Right atrium auricular region (tissue), 2 donors: ENCODE measurements at regions not wholly inside any gene's neighbourhood (a gene's known extent, or its start where the extent isn't known, plus 50 kb on each side); places are given as distances from the start of the nearest gene placed in this dataset.

Source experiments
- DNase-seq: peaks from one replicate; pipeline ENCODE4 v3.0.0-alpha.2; 2019; ENCODE audit warnings: low spot score
- H3K27ac ChIP-seq, 2 donors: fragments of 200-600 bp; sonication (generic); 1 replicate in 1 of 2; 2 replicates in 1 of 2; pipeline ENCODE4 v1.5.1; 2016 to 2019
- H3K27me3 ChIP-seq, 2 donors: fragments of 200-600 bp; sonication (generic); one replicate each; pipeline versions ENCODE4 v1.5.1 to v1.6.0; 2017 to 2019
- H3K36me3 ChIP-seq: fragments of 200-600 bp; sonication (generic); one replicate; pipeline ENCODE4 v1.5.1; 2016
- H3K4me1 ChIP-seq, 2 donors: fragments of 200-600 bp; sonication (generic); one replicate each; pipeline versions ENCODE4 v1.5.1 to v1.6.0; 2017 to 2019
- H3K4me3 ChIP-seq, 2 donors: fragments of 200-600 bp; sonication (generic); 1 replicate in 1 of 2; 2 replicates in 1 of 2; pipeline ENCODE4 v1.5.1; 2017 to 2019; ENCODE audit warnings: mild to moderate bottlenecking in 1 of 2, moderate library complexity in 1 of 2
- H3K9me3 ChIP-seq, 2 donors: fragments of 200-600 bp; sonication (generic); one replicate each; pipeline ENCODE4 v1.5.1; 2019
- CTCF ChIP-seq, 2 donors: fragments of 200-600 bp; sonication (generic); IDR thresholded peaks; one replicate each; pipeline ENCODE4 v1.5.1; 2019; ENCODE audit warnings: antibody characterized with exemption in 2 of 2

GRCh38 chr1:239784896-239785295 lies 306.8 kb upstream of the FMN2 start:
- H3K4me3 ChIP-seq = no peak overlapping the region
- no peaks in the 10 kb centered on the region for H3K9me3 ChIP-seq
- no peaks in the 10 kb centered on the region for H3K27me3 ChIP-seq
- no peak overlapping the region for H3K27ac ChIP-seq
- DNase-seq = no peak
- no peaks in the 10 kb centered on the region for H3K36me3 ChIP-seq
- no peaks in the 10 kb centered on the region for H3K4me1 ChIP-seq
- TF ChIP-seq CTCF (IDR thresholded peaks at IDR 0.05) = no peak

GRCh38 chr1:239785576-239785975 lies 306.1 kb upstream of the FMN2 start:
- no peaks in the 10 kb centered on the region for H3K9me3 ChIP-seq
- no peak for TF ChIP-seq CTCF (IDR thresholded peaks at IDR 0.05)
- H3K27ac ChIP-seq = no peak overlapping the region
- no peaks in the 10 kb centered on the region for H3K4me1 ChIP-seq
- no peaks in the 10 kb centered on the region for H3K36me3 ChIP-seq
- no peak for DNase-seq
- no peaks in the 10 kb centered on the region for H3K27me3 ChIP-seq
- no peak overlapping the region for H3K4me3 ChIP-seq

- Histone ChIP-seq H3K27me3 (no peaks in the 10 kb centered on the region), H3K4me3 (no peak overlapping the region), H3K36me3 (no peaks in the 10 kb centered on the region), H3K9me3 (no peaks in the 10 kb centered on the region), H3K4me1 (no peaks in the 10 kb centered on the region), H3K27ac (no peak overlapping the region)
- no peak for TF ChIP-seq CTCF (IDR thresholded peaks at IDR 0.05)
- DNase-seq = no peak
Observed at GRCh38 chr1:239786464-239786863, 305.2 kb upstream of the FMN2 start.

GRCh38 chr1:239792157-239792556 lies 299.5 kb upstream of the FMN2 start:
- no peak for DNase-seq
- H3K4me1 ChIP-seq = no peaks in the 10 kb centered on the region
- no peak for TF ChIP-seq CTCF (IDR thresholded peaks at IDR 0.05)
- no peak overlapping the region for H3K4me3 ChIP-seq
- no peak overlapping the region for H3K27ac ChIP-seq
- no peaks in the 10 kb centered on the region for H3K27me3 ChIP-seq
- H3K9me3 ChIP-seq = no peaks in the 10 kb centered on the region
- H3K36me3 ChIP-seq = no peaks in the 10 kb centered on the region

- Histone ChIP-seq H3K4me1 (no peaks in the 10 kb centered on the region), H3K27ac (no peak overlapping the region), H3K4me3 (no peak overlapping the region), H3K36me3 (no peaks in the 10 kb centered on the region), H3K27me3 (no peaks in the 10 kb centered on the region), H3K9me3 (no peaks in the 10 kb centered on the region)
- TF ChIP-seq CTCF (IDR thresholded peaks at IDR 0.05) = no peak
- no peak for DNase-seq
Observed at GRCh38 chr1:239795304-239795703, 296.4 kb upstream of the FMN2 start.

GRCh38 chr1:239799617-239800016 lies 292.1 kb upstream of the FMN2 start:
- no peaks in the 10 kb centered on the region for H3K27me3 ChIP-seq
- no peak overlapping the region for H3K4me3 ChIP-seq
- H3K27ac ChIP-seq = no peak overlapping the region
- H3K4me1 ChIP-seq = no peaks in the 10 kb centered on the region
- H3K9me3 ChIP-seq = no peaks in the 10 kb centered on the region
- no peak for DNase-seq
- TF ChIP-seq CTCF (IDR thresholded peaks at IDR 0.05) = no peak
- H3K36me3 ChIP-seq = no peaks in the 10 kb centered on the region
